ENCODE measurements at regions not wholly inside any gene's neighbourhood (a gene's known extent, or its start where the extent isn't known, plus 50 kb on each side); places are given as distances from the start of the nearest gene placed in this dataset.

DNA sequence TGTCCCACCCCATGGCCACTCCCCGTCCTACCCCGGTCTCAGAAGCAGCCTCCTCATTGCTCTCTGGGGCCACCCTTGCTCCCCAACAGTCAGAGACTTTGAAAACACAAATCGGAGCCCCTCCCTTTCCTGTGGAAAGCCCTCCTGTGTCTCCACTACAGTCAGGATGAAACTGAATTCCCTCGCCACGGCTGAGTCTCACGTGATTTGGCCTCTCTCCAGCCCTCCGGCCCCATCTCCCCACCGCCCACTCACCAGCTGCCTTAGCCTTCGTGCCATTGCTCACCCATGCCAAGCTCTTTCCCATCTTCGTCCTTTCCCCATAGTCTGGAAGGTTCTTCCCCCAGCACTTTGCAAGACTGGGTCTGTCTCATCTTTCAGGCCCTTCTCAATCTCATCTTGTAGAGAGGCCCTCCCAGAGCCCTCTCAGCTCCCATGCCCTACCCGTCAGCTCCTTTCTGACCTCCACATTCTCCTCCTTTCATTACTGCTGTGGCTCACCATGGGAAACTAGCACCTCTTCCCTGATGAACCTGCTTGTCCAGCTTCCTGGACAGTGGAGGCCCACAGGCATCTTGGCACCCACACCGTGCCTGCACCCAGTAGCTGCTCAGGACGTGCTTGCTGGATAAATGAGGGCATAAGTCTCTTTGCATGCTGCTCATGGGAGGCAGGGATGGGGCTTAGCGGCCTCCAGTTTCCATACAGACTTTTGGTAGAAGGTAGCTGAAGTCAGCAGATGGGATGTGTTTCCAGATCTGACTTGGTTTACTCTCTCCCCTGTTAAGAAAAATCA lies 126.4 kb upstream of the COL5A1 start:
- no peaks in the 10 kb centered on the region for H3K4me1 ChIP-seq (ENCODE audit: insufficient read depth)
- no peaks in the 10 kb centered on the region for H3K36me3 ChIP-seq (ENCODE audit: insufficient read depth)
- no peak for DNase-seq (ENCODE audit: extremely low spot score)
- H3K27ac ChIP-seq (ENCODE audit: low read depth) = no peak overlapping the region
- no peak overlapping the region for H3K4me3 ChIP-seq (ENCODE audit: low read depth, low read length)
- 64% methylated on average over 14 of the region's 14 CpGs for WGBS

DNA sequence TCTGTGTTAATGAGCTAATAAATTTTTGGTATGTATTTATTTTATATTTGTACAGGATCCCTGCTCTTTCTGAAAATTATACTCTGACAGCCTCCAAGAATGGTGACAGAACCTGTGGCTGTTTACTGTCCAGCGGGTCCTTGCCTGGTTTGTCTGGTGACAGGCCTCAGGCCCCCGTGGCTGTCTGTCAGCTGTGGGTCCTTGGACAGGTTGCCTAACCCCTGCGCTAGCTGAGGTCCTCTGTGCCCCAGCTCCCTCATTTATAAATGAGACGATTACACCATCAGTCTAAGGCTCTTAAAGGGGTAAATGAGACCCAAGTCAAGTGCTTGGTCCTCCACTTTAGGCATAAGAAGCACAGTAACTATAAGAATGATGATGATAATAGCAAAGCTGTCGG lies 125.1 kb upstream of the COL5A1 start:
- DNase-seq (ENCODE audit: extremely low spot score) = no peak
- Histone ChIP-seq H3K4me3 (ENCODE audit: low read depth, low read length) (no peak overlapping the region), H3K36me3 (ENCODE audit: insufficient read depth) (no peaks in the 10 kb centered on the region), H3K4me1 (ENCODE audit: insufficient read depth) (no peaks in the 10 kb centered on the region), H3K27ac (ENCODE audit: low read depth) (no peak overlapping the region)
- 95% methylated on average over 5 of the region's 5 CpGs for WGBS

DNA sequence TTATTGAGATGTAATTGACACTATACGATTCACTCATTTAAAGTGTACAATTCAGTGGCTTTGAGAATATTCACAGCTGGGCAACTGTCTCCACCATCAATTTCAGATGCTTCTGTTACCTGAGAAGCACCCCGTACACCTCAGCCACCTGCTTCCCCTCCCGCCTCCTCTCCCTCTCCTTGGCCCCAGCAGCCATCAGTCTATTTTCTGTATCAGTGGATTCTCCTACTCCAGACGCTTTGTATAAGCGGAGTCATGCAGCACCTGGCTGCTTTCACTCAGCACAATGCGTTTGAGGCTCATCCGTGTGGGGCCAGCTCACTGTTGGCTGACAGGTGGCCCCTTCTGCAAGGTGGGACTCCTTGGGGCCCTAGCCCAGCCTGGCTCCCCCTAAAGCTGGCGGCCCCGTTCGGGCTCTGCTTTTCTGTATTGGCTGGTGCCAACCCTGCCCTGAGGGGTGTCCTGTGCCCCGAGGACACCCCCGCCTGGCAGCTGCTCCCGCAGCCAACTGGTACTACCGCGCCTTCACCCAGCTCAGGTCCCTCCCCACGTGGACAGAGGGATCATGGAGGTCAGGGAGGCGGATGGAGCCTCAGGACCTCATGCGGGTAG lies 124.4 kb upstream of the COL5A1 start:
- no peaks in the 10 kb centered on the region for H3K4me1 ChIP-seq (ENCODE audit: insufficient read depth)
- DNase-seq (ENCODE audit: extremely low spot score) = no peak
- 91% methylated on average over 18 of the region's 18 CpGs for WGBS

DNA sequence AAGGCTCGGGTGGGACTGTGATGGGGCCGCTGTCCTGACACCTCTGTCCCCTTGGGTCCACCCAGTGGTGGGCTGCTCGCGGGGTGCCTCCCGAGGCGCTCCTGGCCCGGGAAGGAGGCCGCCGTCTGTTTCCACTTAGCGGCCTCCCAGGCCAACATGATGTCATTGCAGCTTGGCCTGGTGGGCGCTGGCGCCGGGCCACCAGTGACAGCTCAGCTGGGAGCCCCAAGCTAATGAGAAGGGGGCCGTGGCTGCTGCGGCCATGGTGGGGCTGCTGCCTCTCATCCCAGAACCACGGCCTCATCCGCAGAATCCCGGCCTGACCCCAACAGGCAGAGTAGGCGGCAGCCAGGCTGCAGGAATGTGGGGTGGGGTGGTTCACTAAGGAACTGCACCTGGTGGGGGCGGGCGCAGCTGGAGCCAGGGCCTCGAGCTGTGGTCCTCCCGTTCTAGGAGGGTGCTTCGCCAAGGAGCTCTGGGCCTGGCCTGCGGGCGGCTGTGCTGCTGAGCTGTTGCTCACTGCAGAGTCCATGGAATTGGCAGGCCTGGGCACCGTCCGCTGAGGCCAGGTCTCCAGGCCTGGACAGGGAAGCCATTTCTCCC lies 123.5 kb upstream of the COL5A1 start:
- Histone ChIP-seq H3K36me3 (ENCODE audit: insufficient read depth) (no peaks in the 10 kb centered on the region), H3K4me3 (ENCODE audit: low read depth, low read length) (no peak overlapping the region), H3K27ac (ENCODE audit: low read depth) (no peak overlapping the region), H3K4me1 (ENCODE audit: insufficient read depth) (no peaks in the 10 kb centered on the region)
- WGBS = 85% methylated on average over 28 of the region's 28 CpGs
- DNase-seq (ENCODE audit: extremely low spot score) = no peak

More for the DNA sequence above, 124.4 kb upstream of the COL5A1 start:
- H3K27ac ChIP-seq (ENCODE audit: low read depth) = no peak overlapping the region
- H3K4me3 ChIP-seq (ENCODE audit: low read depth, low read length) = no peak overlapping the region
- H3K36me3 ChIP-seq (ENCODE audit: insufficient read depth) = no peaks in the 10 kb centered on the region

DNA sequence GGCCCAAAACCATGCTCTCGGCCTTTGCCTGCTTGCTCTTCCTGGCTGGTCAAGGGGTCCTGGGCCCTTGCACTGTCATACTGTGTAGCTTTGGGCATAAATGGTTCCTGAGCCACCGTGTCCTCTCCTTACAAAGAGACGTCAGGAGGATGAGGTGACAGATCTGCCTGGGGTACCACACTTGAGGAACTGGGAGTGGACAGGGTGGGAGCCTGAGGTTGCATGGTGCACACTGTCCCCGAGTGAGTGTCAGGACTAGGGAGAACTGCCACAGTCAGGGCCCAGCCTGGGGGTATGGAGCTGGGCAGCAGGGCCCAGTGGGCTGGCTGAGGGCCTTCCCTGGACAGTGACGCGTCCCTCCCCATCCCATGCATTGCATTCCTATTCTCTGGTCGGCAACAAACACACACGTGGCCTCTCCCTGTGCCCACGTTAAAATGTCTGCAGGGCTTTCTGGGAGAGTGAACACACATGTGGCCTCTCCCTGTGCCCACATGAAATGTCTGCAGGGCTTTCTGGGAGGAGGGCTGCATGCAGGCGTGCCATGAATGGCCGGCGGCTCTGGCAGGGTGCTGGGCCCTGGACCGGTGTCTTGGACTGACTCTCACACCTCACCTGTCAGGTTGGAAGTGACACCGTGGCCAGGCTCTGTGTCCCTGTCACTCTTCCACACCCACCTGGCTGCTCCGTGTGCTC lies 122.1 kb upstream of the COL5A1 start:
- no peak overlapping the region for H3K27ac ChIP-seq (ENCODE audit: low read depth)
- H3K4me1 ChIP-seq (ENCODE audit: insufficient read depth) = no peaks in the 10 kb centered on the region
- no peak overlapping the region for H3K4me3 ChIP-seq (ENCODE audit: low read depth, low read length)
- 89% methylated on average over 15 of the region's 15 CpGs for WGBS
- DNase-seq (ENCODE audit: extremely low spot score) = no peak
- no peaks in the 10 kb centered on the region for H3K36me3 ChIP-seq (ENCODE audit: insufficient read depth)

DNA sequence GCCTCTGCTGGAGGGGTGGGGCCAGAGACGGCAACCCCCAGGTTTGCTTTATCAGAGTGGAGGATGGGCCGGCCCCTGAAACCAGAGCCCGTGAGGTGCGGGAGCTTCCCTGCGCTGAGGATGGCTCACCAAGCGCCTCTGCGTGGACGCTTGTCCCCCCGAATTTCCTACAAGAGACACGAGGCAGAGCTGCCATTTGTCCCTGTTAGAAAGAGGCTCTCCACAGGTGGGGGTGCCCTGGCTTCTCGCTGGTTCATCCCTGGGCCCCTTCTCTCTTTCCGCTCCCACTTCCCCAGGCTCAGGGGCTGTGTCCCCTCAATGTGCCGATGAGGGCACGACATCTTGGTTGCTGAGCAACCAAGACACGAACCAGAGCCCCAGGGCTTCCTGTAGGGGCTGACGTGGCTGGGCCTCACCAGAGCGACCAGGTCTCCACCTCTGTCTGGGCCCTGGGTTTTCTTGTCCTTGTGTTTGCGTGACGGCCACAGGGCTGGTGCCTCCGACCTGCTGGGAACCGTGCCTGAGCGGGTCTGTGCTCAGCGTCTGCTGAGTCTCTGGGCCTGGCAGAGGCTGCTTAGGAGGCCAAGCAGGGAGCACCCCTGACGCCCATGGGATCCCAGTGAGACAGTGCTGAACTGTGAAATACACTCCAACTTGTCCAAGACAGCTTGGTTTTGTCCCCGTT lies 119.6 kb upstream of the COL5A1 start:
- H3K36me3 ChIP-seq (ENCODE audit: insufficient read depth) = no peaks in the 10 kb centered on the region
- H3K27ac ChIP-seq (ENCODE audit: low read depth) = no peak overlapping the region
- 81% methylated on average over 25 of the region's 25 CpGs for WGBS
- no peak for DNase-seq (ENCODE audit: extremely low spot score)
- no peak overlapping the region for H3K4me3 ChIP-seq (ENCODE audit: low read depth, low read length)
- H3K4me1 ChIP-seq (ENCODE audit: insufficient read depth) = no peaks in the 10 kb centered on the region

DNA sequence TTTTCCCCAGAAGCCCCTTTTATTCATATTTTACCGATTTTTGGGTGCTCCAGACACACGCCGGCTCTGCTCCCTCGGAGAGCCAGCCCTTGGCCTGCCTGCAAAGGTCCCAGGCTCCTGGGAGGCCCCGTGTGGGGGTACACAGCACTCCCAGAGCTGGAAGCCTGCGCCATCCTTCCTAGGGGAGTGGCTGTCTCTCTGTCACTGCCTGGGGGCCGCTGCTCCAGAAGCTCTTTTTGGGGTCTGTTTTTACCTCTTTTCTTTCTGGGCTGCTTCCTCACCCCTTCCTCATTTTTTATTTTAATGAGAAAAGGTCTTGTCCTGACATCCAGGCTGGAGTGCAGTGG lies 119.1 kb upstream of the COL5A1 start:
- Histone ChIP-seq H3K27ac (ENCODE audit: low read depth) (no peak overlapping the region), H3K36me3 (ENCODE audit: insufficient read depth) (no peaks in the 10 kb centered on the region), H3K4me3 (ENCODE audit: low read depth, low read length) (no peak overlapping the region), H3K4me1 (ENCODE audit: insufficient read depth) (no peaks in the 10 kb centered on the region)
- no peak for DNase-seq (ENCODE audit: extremely low spot score)
- WGBS = 84% methylated on average over 7 of the region's 7 CpGs

DNA sequence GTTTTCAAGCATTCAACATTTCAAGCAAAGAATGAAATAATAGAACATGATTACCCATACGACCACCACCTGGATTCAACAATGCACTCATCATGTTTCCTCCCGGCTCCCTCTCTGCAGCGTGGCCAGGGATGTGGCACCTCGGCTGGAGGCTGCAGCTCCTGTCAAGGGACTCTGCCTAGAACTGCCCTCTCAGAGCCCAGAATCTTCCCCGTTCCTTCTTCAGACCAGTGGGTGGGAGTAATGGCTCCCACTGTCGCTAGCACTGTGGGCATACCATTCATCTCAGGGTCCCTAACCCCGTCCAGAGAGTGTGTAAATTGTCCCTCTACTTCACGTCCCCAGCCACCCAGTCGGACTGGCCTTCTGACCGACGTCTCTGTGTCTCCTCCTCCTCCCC lies 118.6 kb upstream of the COL5A1 start:
- DNase-seq (ENCODE audit: extremely low spot score) = no peak
- 86% methylated on average over 11 of the region's 11 CpGs for WGBS
- no peaks in the 10 kb centered on the region for H3K4me1 ChIP-seq (ENCODE audit: insufficient read depth)
- no peak overlapping the region for H3K27ac ChIP-seq (ENCODE audit: low read depth)
- H3K4me3 ChIP-seq (ENCODE audit: low read depth, low read length) = no peak overlapping the region
- no peaks in the 10 kb centered on the region for H3K36me3 ChIP-seq (ENCODE audit: insufficient read depth)

DNA sequence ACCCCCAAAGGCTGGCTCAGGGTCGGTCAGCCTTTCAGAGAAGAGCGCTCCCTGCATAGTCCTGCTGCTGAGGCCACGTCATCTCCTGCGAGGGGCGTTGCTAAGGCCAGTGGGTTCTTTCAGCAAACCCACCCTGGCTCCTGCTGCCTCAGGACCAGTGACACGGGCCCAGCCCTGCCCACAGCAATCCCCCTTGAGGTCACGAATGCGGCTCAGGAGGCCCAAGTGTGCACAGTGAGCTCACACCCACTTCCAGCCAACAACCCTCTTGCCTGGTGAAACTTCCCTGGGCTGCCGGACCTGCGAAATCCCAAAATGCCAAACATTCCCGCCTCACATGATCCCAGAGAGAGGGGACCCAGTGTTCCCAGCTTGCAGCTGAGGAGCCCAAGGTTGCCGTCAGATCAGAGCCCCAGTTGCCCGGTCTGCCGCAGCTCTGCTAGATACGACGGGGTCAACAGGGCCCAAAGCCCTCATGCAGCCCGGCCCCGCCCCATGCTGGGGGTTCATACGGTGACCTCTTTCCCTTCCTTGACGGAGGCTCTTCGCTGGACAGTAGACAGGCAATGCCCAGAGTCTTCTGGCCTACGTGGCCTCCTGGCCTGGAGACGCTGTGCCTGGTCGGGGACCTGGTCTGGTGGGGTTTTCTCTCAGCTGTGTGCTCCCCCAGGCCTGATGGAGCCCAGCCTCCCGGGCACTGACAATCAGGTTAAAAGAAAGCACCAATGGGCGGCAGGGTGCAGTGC lies 116.4 kb upstream of the COL5A1 start:
- no peak overlapping the region for H3K27ac ChIP-seq (ENCODE audit: low read depth)
- H3K4me3 ChIP-seq (ENCODE audit: low read depth, low read length) = no peak overlapping the region
- H3K4me1 ChIP-seq (ENCODE audit: insufficient read depth) = no peaks in the 10 kb centered on the region
- H3K36me3 ChIP-seq (ENCODE audit: insufficient read depth) = no peaks in the 10 kb centered on the region
- WGBS = 89% methylated on average over 26 of the region's 26 CpGs
- DNase-seq (ENCODE audit: extremely low spot score) = no peak

DNA sequence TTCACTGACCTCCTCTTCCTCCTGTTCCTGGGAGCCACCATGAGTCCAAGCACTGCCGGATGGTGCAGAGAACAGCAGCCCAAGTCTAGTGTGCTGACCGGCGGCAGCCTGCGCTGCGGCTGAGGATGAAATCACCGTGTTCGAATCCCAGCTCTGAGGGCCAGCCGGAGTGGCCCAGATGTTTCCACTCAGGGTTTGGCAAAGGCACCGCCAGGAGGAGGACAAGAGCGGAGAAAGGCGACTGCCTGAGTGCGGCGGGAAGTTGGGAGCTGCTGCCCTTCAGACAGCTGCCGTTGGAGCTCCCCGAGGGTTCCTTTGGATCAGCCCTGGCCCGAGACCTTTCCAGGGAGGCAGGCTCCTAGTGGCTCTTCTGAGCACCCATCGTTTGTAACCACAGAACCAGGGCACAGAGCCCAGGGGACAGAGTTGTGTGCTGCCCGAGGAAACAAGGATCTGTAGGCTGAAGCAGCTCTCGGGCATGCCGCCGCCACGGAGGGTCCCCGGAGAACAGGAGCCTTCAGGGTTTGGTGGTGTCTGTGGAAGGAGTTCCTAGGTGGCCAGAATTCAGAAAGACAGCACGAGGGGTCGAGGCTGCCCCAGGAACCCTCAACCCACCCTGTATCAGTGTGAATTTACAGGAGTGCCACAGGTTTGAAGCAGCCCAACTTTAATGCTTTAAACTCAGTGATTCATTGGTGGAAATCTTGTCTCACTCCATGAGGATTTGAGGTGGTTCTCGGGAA lies 115.6 kb upstream of the COL5A1 start:
- no peaks in the 10 kb centered on the region for H3K36me3 ChIP-seq (ENCODE audit: insufficient read depth)
- H3K27ac ChIP-seq (ENCODE audit: low read depth) = no peak overlapping the region
- DNase-seq (ENCODE audit: extremely low spot score) = no peak
- H3K4me1 ChIP-seq (ENCODE audit: insufficient read depth) = no peaks in the 10 kb centered on the region
- WGBS = 55% methylated on average over 26 of the region's 26 CpGs
- H3K4me3 ChIP-seq (ENCODE audit: low read depth, low read length) = no peak overlapping the region

DNA sequence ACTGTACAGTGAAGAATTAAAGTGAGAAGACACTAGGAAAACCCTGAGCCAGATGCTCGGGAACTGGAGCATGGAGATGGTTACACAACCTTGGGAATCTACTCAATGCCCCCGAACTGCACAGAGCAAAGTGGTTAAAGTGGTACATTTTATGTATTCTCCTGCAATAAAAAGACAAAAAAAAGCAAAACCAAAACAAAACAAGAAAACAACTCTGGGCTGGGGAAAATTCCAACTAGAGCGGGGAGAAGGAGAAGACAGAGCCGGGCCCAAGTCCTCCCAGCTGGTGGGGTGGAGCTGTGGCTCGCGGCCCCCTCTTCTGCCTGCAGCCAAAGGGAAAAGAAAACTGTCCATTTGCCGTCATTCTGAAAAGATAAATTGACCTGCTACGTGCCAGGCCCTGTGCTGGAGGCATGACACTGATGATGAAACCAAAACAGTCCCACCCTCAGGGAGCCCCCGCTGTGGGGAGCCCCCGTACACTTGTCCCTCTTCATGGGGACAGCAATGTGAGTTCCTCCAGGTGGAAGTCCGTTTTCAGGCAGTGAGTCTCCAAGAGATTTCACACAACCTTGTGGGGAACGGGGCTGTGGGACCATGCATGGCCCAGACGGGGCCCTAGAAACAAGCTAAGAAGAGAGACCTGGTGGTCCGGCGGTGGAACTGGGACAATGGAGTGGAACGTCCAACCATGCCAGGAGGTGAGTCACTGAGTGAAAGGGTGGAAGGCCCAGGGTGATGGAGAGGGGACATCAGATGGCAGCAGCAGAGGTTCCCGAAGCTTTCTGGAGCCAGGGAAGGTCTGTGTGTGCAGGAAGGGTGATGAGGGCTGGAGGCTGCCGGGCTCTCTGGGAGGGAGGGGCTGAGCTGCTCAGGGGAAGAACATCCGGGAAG lies 114.8 kb upstream of the COL5A1 start:
- Histone ChIP-seq H3K4me3 (ENCODE audit: low read depth, low read length) (no peak overlapping the region), H3K4me1 (ENCODE audit: insufficient read depth) (no peaks in the 10 kb centered on the region), H3K27ac (ENCODE audit: low read depth) (no peak overlapping the region), H3K36me3 (ENCODE audit: insufficient read depth) (no peaks in the 10 kb centered on the region)
- WGBS = 58% methylated on average over 19 of the region's 19 CpGs
- no peak for DNase-seq (ENCODE audit: extremely low spot score)

DNA sequence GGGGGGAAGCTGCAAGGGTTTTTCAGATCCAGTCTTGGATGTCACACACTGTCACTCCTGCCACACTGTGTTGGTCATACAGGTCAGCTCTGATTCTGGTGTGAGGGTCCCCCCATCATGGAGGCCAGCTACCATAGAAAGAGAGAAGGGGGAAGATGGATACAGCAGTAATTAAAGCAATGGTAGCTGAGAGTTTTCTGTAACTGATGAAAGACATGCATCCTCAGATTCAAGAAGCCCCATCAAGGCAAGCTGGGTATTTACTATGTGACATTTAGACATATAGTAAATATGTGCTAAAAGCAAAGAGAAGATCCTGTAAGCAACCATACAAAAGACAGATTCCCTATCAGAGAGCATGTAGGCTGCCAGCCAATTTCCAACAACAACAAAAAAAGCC lies 110.9 kb upstream of the COL5A1 start:
- H3K27ac ChIP-seq (ENCODE audit: low read depth) = no peak overlapping the region
- H3K4me1 ChIP-seq (ENCODE audit: insufficient read depth) = no peaks in the 10 kb centered on the region
- no peak for DNase-seq (ENCODE audit: extremely low spot score)
- H3K36me3 ChIP-seq (ENCODE audit: insufficient read depth) = no peaks in the 10 kb centered on the region
- no peak overlapping the region for H3K4me3 ChIP-seq (ENCODE audit: low read depth, low read length)
